Stimulated activated CD8-positive, alpha-beta memory T cell treated with anti-CD3 and anti-CD28 coated beads, Interleukin-2, amount 100 ng/mL, for 1 hour (primary cell): ENCODE measurements at regions not wholly inside any gene's neighbourhood (a gene's known extent, or its start where the extent isn't known, plus 50 kb on each side); places are given as distances from the start of the nearest gene placed in this dataset.
"Not testable (repeated sequence)": the region's sequence is repeated elsewhere in the genome, so short reads cannot be mapped to it uniquely, and the experiment has no call there.

ENCODE experiments used
- DNase-seq, 2 donors: peaks; one replicate each; pipeline ENCODE4 v3.0.0-alpha.2; 2020; ENCODE audit warnings: low read depth in 2 of 2

- DNase-seq: not testable (repeated sequence)
These were observed 63.8 kb upstream of the DDHD1 start for GRCh38 chr14:53216955-53217315.

GRCh38 chr14:53216478-53216877, 63.4 kb upstream of the DDHD1 start:
- not testable (repeated sequence) for DNase-seq

DNA sequence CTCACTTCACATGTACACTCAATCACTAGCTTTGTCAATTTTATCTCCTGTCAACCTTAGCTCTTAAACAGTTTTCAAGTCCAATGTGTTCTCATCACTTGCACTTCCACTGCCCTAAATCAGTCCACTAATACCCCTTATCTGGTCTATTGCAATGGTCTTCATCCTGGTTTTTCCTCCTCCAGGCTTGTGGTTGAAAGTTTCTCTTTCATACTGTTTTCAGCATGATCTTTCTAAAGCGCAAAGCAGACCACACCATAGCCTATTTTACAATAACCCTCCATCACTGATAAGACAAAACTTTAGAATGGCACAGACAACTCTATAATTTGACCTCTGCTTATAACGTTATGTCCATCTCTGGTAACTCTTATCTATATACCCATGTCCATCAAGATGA, 62.0 kb upstream of the DDHD1 start:
- DNase-seq: no peak

DNA sequence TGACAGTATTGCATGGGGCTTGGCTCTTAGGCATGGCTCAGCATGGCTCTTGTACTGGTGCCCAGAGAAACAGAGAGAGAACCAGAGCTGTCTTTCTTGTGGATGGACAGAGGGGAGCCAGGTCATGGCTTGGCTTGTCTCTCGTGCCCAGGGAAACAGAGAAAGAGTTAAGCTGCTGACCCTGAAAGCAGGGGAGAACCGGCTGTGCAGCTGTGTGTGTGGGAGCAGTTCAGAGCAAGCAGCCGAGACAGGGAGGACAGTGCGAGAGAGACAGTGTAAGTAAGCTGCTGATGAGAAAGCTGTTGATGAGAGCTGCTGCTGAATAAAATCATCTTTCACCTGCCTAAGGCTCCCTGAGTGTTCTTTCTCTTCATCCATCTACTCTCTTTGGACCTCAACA, 61.3 kb upstream of the DDHD1 start:
- DNase-seq: no peak

DNA sequence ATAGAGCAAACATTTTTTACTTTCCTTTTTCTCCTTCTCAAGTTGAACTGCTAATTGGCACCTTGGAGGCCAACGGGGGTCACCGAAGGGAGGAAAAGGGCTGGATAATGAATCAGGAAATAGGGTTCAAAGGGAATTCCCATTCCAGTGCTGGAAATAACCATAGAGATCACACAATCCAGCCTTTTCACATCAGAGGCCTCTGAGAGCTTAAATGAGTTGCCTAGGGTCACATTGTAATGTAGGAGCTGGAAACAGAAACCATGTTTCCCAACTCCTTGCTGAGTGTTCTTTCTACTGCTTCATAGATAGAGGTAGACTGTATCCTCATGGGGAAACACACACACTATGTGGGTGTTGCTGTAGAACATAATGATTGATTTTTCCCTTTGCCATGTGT, 60.6 kb upstream of the DDHD1 start:
- no peak for DNase-seq

DNA sequence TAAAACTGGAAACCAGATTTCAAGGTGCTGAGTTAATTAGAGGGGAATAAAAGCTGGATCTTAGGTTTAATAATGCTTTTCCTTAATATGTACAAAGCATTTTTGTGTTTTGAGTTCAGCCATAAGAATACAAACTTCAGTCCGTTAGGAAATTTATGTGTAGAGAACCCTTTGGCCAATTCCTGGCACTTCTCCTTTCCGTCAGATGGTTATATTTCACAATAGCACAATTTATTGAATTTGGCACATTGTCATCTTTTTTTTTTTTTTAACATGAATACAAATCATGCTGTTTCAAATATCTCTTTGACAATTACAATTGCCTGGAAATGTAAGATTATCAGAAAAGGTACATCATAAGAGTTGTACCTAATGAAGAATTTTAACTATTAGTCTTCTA, 56.2 kb upstream of the DDHD1 start:
- no peak for DNase-seq
